Kasumi-1 (cell line): ENCODE measurements at regions not wholly inside any gene's neighbourhood (a gene's known extent, or its start where the extent isn't known, plus 50 kb on each side); places are given as distances from the start of the nearest gene placed in this dataset.

Experiments
- DNase-seq, 2 experiments: peaks; one replicate each; lab custom pipeline; 2025; lab: John Stamatoyannopoulos, UW

GRCh38 chr18:70994116-70994515, 705.3 kb downstream of the SOCS6 start:
- no peak for DNase-seq

GRCh38 chr18:70991577-70991976, 702.7 kb downstream of the SOCS6 start:
- DNase-seq: no peak

DNA sequence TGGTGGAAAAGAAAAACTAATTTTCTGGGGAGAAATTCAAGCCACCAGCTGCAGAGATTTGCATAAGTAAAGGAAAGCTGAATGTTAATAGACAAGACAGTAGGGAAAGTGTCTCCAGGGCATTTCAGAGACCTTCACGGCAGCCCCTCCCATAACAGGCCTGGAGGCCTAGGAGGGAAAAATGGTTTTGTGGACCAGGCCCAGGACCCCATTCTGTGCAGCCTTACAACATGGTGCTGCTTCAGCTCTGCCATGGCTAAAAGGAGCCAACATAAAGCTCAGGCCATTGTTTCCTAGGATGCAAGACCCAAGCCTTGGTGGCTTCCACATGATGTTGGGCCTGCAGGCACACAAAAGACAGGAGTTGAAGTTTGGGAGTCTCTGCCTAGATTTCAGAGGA, 697.1 kb downstream of the SOCS6 start:
- DNase-seq: no peak

DNA sequence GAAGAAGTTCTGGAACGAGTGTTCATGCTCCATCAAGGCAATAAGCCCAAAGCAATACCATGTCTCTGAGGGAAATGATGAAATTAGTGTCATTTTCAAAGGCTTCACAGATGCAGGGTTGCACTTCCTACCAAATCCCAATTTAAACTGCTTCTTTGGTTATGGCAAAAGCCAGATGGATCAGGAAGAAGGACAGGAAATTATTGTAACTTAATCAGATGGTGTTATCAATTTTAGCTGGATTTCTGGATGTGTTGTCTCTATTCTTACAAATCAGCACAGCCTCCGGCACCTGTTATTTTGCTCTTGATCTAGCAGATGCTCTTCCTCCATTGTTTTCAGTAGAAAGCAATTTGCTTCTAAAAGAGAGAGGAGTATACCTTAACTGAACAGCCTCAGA, 693.4 kb downstream of the SOCS6 start:
- DNase-seq: no peak

GRCh38 chr18:70981400-70982140, 692.7 kb downstream of the SOCS6 start:
- no peak for DNase-seq

DNA sequence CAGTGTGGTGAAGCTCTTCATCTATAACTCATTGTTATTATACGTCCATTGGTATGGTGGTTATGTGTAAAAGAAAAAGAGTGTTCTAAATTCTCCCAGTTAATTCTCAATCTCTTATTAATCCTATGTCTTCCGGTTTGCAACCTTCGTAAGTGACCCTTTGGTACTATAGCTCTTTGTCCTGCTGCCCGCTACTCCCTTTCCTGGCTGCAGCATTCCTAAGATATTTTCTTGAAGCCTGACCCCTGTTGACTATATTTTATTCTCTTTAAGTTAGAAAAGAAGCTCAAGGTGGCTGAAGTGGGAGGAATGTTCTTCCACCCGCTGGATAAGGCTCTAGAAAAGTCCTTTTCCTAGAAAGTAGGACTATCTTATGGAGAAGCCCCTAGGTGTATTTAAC, 684.8 kb downstream of the SOCS6 start:
- no peak for DNase-seq

DNA sequence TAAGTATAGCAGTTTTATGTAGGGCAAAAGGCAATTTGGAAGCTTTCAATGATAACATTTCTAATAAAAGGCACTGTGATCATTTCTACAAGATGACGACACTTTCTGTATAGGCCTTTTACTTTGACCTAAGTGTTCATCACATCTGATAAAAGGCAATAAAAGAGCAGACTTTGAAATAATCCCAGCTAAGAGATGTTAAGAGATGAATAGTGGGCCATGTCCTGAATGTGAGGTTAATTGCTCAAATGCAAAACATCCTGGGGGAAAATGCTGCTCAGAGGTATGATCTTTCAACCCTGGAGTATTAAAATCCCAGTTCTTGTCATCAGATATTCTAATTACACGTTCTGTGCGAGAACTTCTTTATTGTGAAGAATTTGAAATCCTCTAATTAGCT, 677.6 kb downstream of the SOCS6 start:
- no peak for DNase-seq

DNA sequence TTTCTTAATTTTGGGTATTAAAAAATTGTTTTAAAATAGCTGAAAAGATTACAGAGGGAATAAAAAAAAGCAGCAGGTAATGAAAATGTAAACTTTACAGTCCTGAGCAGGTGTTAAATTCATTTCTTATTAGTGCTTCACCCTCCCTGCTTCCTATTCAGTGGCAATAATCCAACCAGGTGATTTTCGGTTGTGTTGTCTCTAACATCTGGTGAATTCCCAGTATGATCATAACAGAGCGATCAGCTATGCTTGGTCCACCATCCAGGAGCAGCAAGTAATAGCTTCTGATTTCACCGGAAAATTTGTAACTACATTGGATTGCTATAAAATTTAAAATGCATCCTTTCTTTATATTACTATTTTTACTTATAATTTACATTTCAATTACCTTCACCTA, 673.1 kb downstream of the SOCS6 start:
- no peak for DNase-seq

- no peak for DNase-seq
These were observed 667.7 kb downstream of the SOCS6 start for GRCh38 chr18:70956554-70956953.

DNA sequence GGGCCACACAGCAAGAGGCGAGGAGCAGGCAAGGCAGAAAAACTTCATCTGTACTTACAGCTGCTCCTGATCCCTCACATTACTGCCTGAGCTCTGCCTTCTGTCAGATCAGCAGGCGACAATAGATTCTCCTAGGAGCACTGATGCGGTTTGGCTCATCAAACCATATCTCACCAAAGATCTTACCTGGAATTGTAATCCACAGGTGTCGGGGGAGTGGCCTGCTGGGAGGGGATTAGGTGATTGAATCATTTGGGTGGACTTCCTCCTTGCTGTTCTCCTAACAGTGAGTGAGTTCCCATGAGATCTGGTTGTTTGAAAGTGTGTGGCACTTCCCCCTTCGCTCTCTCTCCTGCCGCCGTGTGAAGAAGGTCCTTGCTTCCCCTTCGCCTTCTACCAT, 647.3 kb downstream of the SOCS6 start:
- no peak for DNase-seq

GRCh38 chr18:70931942-70932814, 643.3 kb downstream of the SOCS6 start:
- peak; percentile 63 to 76 for DNase-seq

GRCh38 chr18:70920840-70921374, 632.1 kb downstream of the SOCS6 start:
- no peak for DNase-seq

- DNase-seq: no peak
These were observed 618.8 kb downstream of the SOCS6 start for GRCh38 chr18:70907673-70908072.

- no peak for DNase-seq
These were observed 603.5 kb downstream of the SOCS6 start for GRCh38 chr18:70892381-70892780.

- no peak for DNase-seq
These were observed 581.4 kb downstream of the SOCS6 start for GRCh38 chr18:70870292-70870691.

GRCh38 chr18:70848329-70848728, 559.5 kb downstream of the SOCS6 start:
- no peak for DNase-seq

DNA sequence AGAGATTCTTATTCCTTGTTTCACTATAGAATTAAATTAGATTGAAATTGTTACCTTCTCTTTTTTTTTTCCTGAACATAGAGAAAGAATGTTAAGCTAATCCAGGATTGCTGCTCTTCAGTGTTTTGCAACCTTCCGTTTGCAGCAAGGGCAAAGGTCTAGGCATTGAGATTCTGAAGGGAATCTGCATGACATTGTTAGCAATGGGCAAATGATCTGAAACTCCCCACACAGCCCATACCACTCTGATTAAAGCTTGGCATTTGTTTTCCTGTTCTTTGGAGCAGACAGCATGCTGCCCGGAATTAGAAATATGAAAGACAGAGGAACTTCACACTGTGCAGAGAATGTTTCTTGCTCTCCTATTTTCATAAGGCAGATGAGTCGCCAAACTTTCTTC, 551.8 kb downstream of the SOCS6 start:
- no peak for DNase-seq

- DNase-seq: no peak
These were observed 538.8 kb downstream of the SOCS6 start for GRCh38 chr18:70827632-70828031.

DNA sequence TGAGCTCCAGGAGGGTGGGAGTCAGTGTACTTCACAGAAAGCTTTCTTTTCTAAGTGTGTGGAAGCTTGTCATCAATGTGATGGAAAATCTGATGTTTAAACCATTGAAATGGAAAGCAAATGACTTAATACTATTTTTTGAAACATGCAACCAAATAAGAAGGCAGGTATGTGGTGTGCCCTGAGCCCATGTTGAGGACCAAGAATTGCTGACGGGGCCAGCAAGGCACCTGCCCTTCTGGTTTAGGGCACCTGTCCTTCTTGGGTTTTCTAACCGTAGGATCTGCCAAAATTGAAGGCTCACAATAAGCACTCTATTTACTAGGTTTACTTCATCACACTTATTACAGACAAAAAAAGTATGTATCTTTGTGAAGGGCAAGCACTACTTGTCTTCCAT, 537.7 kb downstream of the SOCS6 start:
- DNase-seq: no peak

- no peak for DNase-seq
These were observed 533.8 kb downstream of the SOCS6 start for GRCh38 chr18:70822691-70823090.

DNA sequence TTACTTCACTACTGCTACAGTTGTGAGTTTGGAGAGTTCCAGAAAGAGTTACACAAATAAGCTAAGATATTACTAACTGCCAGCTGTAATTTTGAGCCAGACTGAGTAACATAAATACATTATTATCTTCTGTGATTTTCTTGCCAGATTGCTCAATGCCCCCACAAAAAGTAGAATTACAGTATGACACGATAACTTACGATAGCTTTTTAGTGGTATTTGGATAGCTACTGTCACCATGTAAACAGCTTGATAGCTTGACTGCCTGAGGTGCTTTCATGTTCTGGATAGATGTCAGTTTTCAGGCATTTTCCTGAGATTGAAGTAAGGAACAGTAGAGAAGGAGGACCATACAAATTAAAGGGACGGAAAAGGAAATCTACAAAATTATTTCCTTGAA, 533.3 kb downstream of the SOCS6 start:
- no peak for DNase-seq

- DNase-seq: no peak
These were observed 519.7 kb downstream of the SOCS6 start for GRCh38 chr18:70808481-70809056.
